DMS114 treated with DMSO at 0.1 percent for 48 hours (cell line): ENCODE measurements at regions not wholly inside any gene's neighbourhood (a gene's known extent, or its start where the extent isn't known, plus 50 kb on each side); places are given as distances from the start of the nearest gene placed in this dataset.

Experiments used
- DNase-seq: peaks from one replicate; lab custom pipeline; 2025; ENCODE audit not compliant: unreplicated experiment; lab: John Stamatoyannopoulos, UW

- no peak for DNase-seq
Measured at GRCh38 chr3:164604687-164605086, 473.6 kb downstream of the SI start.

- DNase-seq: no peak
Measured at GRCh38 chr3:164577667-164578210, 500.6 kb downstream of the SI start.

- DNase-seq: no peak
Measured at GRCh38 chr3:164572436-164572835, 505.9 kb downstream of the SI start.

- no peak for DNase-seq
Measured at GRCh38 chr3:164550857-164551256, 527.4 kb downstream of the SI start.

GRCh38 chr3:164539215-164539614 lies 539.1 kb downstream of the SI start:
- no peak for DNase-seq

- DNase-seq: no peak
Measured at GRCh38 chr3:164537485-164537884, 540.8 kb downstream of the SI start.

GRCh38 chr3:164533275-164533674 lies 545.0 kb downstream of the SI start:
- DNase-seq: no peak

GRCh38 chr3:164526250-164526649 lies 552.0 kb downstream of the SI start:
- DNase-seq: no peak

GRCh38 chr3:164524201-164524600 lies 554.1 kb downstream of the SI start:
- DNase-seq: no peak

- no peak for DNase-seq
Measured at GRCh38 chr3:164522073-164522763, 556.1 kb downstream of the SI start.

GRCh38 chr3:164521644-164522043 lies 556.7 kb downstream of the SI start:
- DNase-seq: no peak

- no peak for DNase-seq
Measured at GRCh38 chr3:164521139-164521538, 557.2 kb downstream of the SI start.

GRCh38 chr3:164515256-164515655 lies 563.0 kb downstream of the SI start:
- no peak for DNase-seq

GRCh38 chr3:164514576-164514975 lies 563.7 kb downstream of the SI start:
- DNase-seq: no peak

GRCh38 chr3:164507886-164508285 lies 570.4 kb downstream of the SI start:
- no peak for DNase-seq

GRCh38 chr3:164498917-164499316 lies 579.4 kb downstream of the SI start:
- no peak for DNase-seq

- DNase-seq: no peak
Measured at GRCh38 chr3:164488893-164489292, 589.4 kb downstream of the SI start.

- no peak for DNase-seq
Measured at GRCh38 chr3:164486150-164486549, 592.1 kb downstream of the SI start.

- DNase-seq: no peak
Measured at GRCh38 chr3:164479978-164480377, 598.3 kb downstream of the SI start.

GRCh38 chr3:164479406-164479805 lies 598.9 kb downstream of the SI start:
- DNase-seq: no peak

- no peak for DNase-seq
Measured at GRCh38 chr3:164478323-164478722, 600.0 kb downstream of the SI start.

- DNase-seq: no peak
Measured at GRCh38 chr3:164477403-164477802, 600.9 kb downstream of the SI start.

GRCh38 chr3:164476631-164477030 lies 601.7 kb downstream of the SI start:
- DNase-seq: no peak
